ENCODE measurements at regions not wholly inside any gene's neighbourhood (a gene's known extent, or its start where the extent isn't known, plus 50 kb on each side); places are given as distances from the start of the nearest gene placed in this dataset.

DNA sequence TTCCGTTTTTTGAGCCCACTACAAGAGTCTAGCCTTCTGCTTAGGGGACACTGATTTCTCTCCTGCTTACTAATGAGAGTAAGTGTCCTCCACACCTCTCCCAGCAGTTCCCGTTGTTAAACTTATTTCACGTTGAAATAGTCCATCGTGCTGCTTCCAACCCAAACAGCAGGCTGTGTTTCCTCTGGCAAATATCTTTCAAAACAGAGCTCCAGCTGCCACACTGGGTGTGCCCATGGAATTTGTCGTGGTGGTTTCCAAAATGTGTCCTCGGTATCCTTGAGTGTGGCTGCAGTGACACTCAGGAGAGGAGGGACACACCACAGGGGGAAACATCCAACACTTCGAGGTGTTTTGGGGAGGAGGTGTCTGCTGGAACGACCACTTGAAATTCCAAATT is 176.5 kb upstream of the RALGAPA2 start:
- no peak for DNase-seq (ENCODE audit: unreplicated experiment)
- intact Hi-C loops (cut with micrococcal nuclease) = no loop called here
- Mint-ChIP-seq H3K9me3 (ENCODE audit: unreplicated experiment) (no peaks in the 10 kb centered on the region), H3K27ac (ENCODE audit: low read depth, unreplicated experiment) (no peak overlapping the region), H3K36me3 (ENCODE audit: insufficient read depth, unreplicated experiment) (no peaks in the 10 kb centered on the region), H3K27me3 (ENCODE audit: insufficient read depth, unreplicated experiment) (peaks cover 4% of the 10 kb centered on the region), H3K4me1 (ENCODE audit: insufficient read depth, unreplicated experiment) (no peaks in the 10 kb centered on the region), H3K4me3 (ENCODE audit: unreplicated experiment) (no peak overlapping the region)
- ChIA-PET POLR2A (interaction anchor here (1.6 kb wide), 1 partner anchor 12 kb away, joined by 3 read pairs; no protein-coding TSS in a partner anchor), CTCF (interaction anchor here (1.0 kb wide), 1 partner anchor 11 kb away, joined by 3 read pairs; no protein-coding TSS in a partner anchor)
- no TSS peak for BruUV-seq (replicated peaks)
- no peak for TF ChIP-seq CTCF (IDR thresholded peaks at IDR 0.05; ENCODE audit: unreplicated experiment)

GRCh38 chr20:20888266-20888656 is 175.8 kb upstream of the RALGAPA2 start:
- H3K9me3 Mint-ChIP-seq (ENCODE audit: unreplicated experiment) = no peaks in the 10 kb centered on the region
- no peaks in the 10 kb centered on the region for H3K36me3 Mint-ChIP-seq (ENCODE audit: insufficient read depth, unreplicated experiment)
- POLR2A ChIA-PET = interaction anchor here (0.6 to 1.6 kb wide), 2 partner anchors 13 to 74 kb away, joined by 3 read pairs; no protein-coding TSS in a partner anchor

DNA sequence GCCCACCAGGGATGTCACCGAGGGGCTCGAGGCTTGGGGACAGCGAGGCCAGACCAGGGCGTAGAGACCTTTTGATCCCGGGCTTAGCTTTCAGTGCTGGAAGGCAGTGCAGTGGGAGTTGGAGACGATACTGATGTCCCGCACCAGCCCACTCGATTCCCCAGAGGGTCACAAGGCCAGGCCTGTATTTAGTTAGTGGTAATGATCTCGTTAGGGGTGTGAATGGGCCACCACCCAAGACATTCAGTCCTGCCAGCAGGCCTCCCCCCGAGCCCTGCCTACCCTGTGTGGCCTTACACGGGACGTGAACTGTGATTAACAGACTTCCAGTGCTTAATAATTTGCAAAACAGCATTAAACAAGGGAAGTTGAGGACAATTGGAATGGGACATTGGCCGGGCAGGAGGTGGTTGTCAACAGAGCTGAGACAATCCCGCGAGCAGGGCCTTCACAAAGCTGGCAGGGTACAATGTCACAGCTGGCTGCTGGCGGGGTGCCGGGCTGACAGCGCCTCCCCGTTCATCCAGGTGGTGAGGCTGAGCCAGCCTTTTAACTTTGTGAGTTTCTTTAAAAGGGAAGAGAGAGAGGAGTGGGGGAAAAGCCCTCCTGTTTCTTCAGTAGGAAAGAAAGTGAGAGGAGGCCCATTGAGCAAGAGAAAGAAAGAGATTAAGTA is 175.3 kb upstream of the RALGAPA2 start:
- TF ChIP-seq CTCF (IDR thresholded peaks at IDR 0.05; ENCODE audit: unreplicated experiment) = no peak
- Mint-ChIP-seq H3K27ac (ENCODE audit: low read depth, unreplicated experiment) (no peak overlapping the region), H3K4me3 (ENCODE audit: unreplicated experiment) (no peak overlapping the region), H3K27me3 (ENCODE audit: insufficient read depth, unreplicated experiment) (peaks cover 12% of the 10 kb centered on the region), H3K4me1 (ENCODE audit: insufficient read depth, unreplicated experiment) (no peaks in the 10 kb centered on the region), H3K9me3 (ENCODE audit: unreplicated experiment) (no peaks in the 10 kb centered on the region), H3K36me3 (ENCODE audit: insufficient read depth, unreplicated experiment) (no peaks in the 10 kb centered on the region)
- no peak for DNase-seq (ENCODE audit: unreplicated experiment)
- intact Hi-C loops (cut with micrococcal nuclease) = no loop called here
- no TSS peak for BruUV-seq (replicated peaks)
- CTCF ChIA-PET = interaction anchor here (0.9 to 1.6 kb wide), 3 partner anchors 11 to 27 kb away, joined by 3 to 7 read pairs (median 4); no protein-coding TSS in a partner anchor
- POLR2A ChIA-PET = interaction anchor here (0.6 to 1.6 kb wide), 2 partner anchors 14 to 75 kb away, joined by 3 read pairs; no protein-coding TSS in a partner anchor

More at GRCh38 chr20:20888266-20888656, 175.8 kb upstream of the RALGAPA2 start:
- BruUV-seq (replicated peaks) = no TSS peak
- intact Hi-C loops (cut with micrococcal nuclease) = no loop called here
- Mint-ChIP-seq H3K27ac (ENCODE audit: low read depth, unreplicated experiment) (no peak overlapping the region), H3K4me3 (ENCODE audit: unreplicated experiment) (no peak overlapping the region), H3K27me3 (ENCODE audit: insufficient read depth, unreplicated experiment) (peaks cover 11% of the 10 kb centered on the region), H3K4me1 (ENCODE audit: insufficient read depth, unreplicated experiment) (no peaks in the 10 kb centered on the region)
- DNase-seq (ENCODE audit: unreplicated experiment) = no peak
- TF ChIP-seq CTCF (IDR thresholded peaks at IDR 0.05; ENCODE audit: unreplicated experiment) = no peak
- CTCF ChIA-PET = interaction anchor here (0.9 to 1.6 kb wide), 3 partner anchors 12 to 28 kb away, joined by 3 to 7 read pairs (median 4); no protein-coding TSS in a partner anchor

DNA sequence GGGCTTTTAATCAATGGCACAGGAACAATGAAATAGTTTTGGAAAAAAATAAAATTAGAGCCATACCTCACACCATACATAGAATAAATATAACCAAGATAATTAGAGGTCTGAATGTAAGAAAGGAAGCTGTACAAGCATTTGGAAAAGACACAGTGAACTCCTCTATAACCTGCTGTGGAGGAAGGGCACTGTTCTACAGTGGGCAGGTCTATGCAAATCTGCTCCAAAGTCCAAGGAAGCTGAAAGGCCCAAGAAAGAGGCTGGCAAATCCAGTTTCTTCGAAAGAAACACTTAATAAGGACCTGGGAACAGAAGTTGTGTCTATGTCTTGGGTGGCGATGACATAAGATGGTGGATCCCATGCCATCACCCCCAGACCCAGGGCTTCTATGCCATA is 169.4 kb upstream of the RALGAPA2 start:
- intact Hi-C loops (cut with micrococcal nuclease) = no loop called here
- POLR2A ChIA-PET = no interaction called here
- H3K4me3 Mint-ChIP-seq (ENCODE audit: unreplicated experiment) = no peak overlapping the region
- no peak for DNase-seq (ENCODE audit: unreplicated experiment)
- no TSS peak for BruUV-seq (replicated peaks)
- TF ChIP-seq CTCF (IDR thresholded peaks at IDR 0.05; ENCODE audit: unreplicated experiment) = no peak
- H3K9me3 Mint-ChIP-seq (ENCODE audit: unreplicated experiment) = no peaks in the 10 kb centered on the region
- H3K27me3 Mint-ChIP-seq (ENCODE audit: insufficient read depth, unreplicated experiment) = peaks cover 12% of the 10 kb centered on the region
- no peaks in the 10 kb centered on the region for H3K4me1 Mint-ChIP-seq (ENCODE audit: insufficient read depth, unreplicated experiment)
- no peaks in the 10 kb centered on the region for H3K36me3 Mint-ChIP-seq (ENCODE audit: insufficient read depth, unreplicated experiment)
- H3K27ac Mint-ChIP-seq (ENCODE audit: low read depth, unreplicated experiment) = no peak overlapping the region
- CTCF ChIA-PET = interaction anchor here (0.6 kb wide), 1 partner anchor 19 kb away, joined by 3 read pairs; no protein-coding TSS in a partner anchor
